DOHH2 (cell line): ENCODE measurements at regions not wholly inside any gene's neighbourhood (a gene's known extent, or its start where the extent isn't known, plus 50 kb on each side); places are given as distances from the start of the nearest gene placed in this dataset.

Source experiments
- H3F3A ChIP-seq: fragments of 200-600 bp; sonication (generic), shearing (Covaris generic); 2 replicates; pipeline ENCODE4 v1.6.0; 2016; ENCODE audit warnings: antibody characterized with exemption, mild to moderate bottlenecking; ENCODE audit not compliant: control insufficient read depth, insufficient read depth
- H3K27ac ChIP-seq: fragments of 200-600 bp; sonication (generic); 2 replicates; pipeline ENCODE4 v1.5.1; 2014; ENCODE audit warnings: low read depth, mild to moderate bottlenecking, low read length, moderate library complexity
- H3K27me3 ChIP-seq: fragments of 200-600 bp; sonication (generic); 2 replicates; pipeline ENCODE4 v1.6.1; 2014; ENCODE audit warnings: mild to moderate bottlenecking, low read length, mixed read lengths; ENCODE audit not compliant: control insufficient read depth
- H3K36me3 ChIP-seq: fragments of 200-600 bp; sonication (generic); 2 replicates; pipeline ENCODE4 v1.6.1; 2014; ENCODE audit warnings: mild to moderate bottlenecking, low read length, moderate library complexity, mixed read lengths; ENCODE audit not compliant: control insufficient read depth
- H3K4me1 ChIP-seq: fragments of 200-600 bp; sonication (generic); 2 replicates; pipeline ENCODE4 v1.6.1; 2014; ENCODE audit warnings: mild to moderate bottlenecking, low read length, mixed read lengths; ENCODE audit not compliant: control insufficient read depth
- H3K4me2 ChIP-seq: fragments of 200-600 bp; sonication (generic); 2 replicates; pipeline ENCODE4 v1.6.0; 2014; ENCODE audit warnings: mild to moderate bottlenecking, low read length, moderate library complexity
- H3K4me3 ChIP-seq: fragments of 200-600 bp; sonication (generic); 2 replicates; pipeline ENCODE4 v1.5.1; 2014; ENCODE audit warnings: mild to moderate bottlenecking, low read length, mixed read lengths
- H3K79me2 ChIP-seq: fragments of 200-600 bp; sonication (generic); 2 replicates; pipeline ENCODE4 v1.6.1; 2014; ENCODE audit warnings: mild to moderate bottlenecking, low read length, mixed read lengths; ENCODE audit not compliant: control insufficient read depth
- H3K9me2 ChIP-seq: fragments of 200-600 bp; sonication (generic); replicated peaks from 2 replicates; pipeline ENCODE4 v1.6.1; 2014; ENCODE audit warnings: mild to moderate bottlenecking, low read length, mixed read lengths; ENCODE audit not compliant: control insufficient read depth
- H3K9me3 ChIP-seq: fragments of 200-600 bp; sonication (generic); 2 replicates; pipeline ENCODE4 v1.6.1; 2014; ENCODE audit warnings: antibody characterized with exemption, low read length, mixed read lengths; ENCODE audit not compliant: control insufficient read depth, insufficient read depth
- H4K20me1 ChIP-seq: fragments of 200-600 bp; sonication (generic); 2 replicates; pipeline ENCODE4 v1.6.0; 2014; ENCODE audit warnings: low read depth, mild to moderate bottlenecking, antibody characterized with exemption, low read length, moderate library complexity; ENCODE audit not compliant: control insufficient read depth, insufficient read depth
- CTCF ChIP-seq: fragments of 200-600 bp; sonication (generic); IDR thresholded peaks from one replicate; pipeline ENCODE4 v1.5.1; 2014; ENCODE audit warnings: antibody characterized with exemption, mild to moderate bottlenecking, low read depth, low read length; ENCODE audit not compliant: poor library complexity, severe bottlenecking
- EZH2phosphoT487 ChIP-seq: fragments of 200-600 bp; sonication (generic); IDR thresholded peaks from 2 replicates; pipeline ENCODE4 v1.6.1; 2017; ENCODE audit warnings: borderline replicate concordance, mild to moderate bottlenecking, antibody characterized with exemption, low read length, moderate library complexity, mixed read lengths

GRCh38 chr5:56683281-56683680 is 132.1 kb upstream of the MAP3K1 start:
- Histone ChIP-seq H3F3A (peaks cover 4% of the 10 kb centered on the region), H3K4me2 (no peak overlapping the region), H4K20me1 (no peaks in the 10 kb centered on the region), H3K79me2 (no peaks in the 10 kb centered on the region), H3K4me3 (no peak overlapping the region), H3K9me2 (no peaks in the 10 kb centered on the region), H3K27ac (no peak overlapping the region), H3K27me3 (no peaks in the 10 kb centered on the region), H3K36me3 (no peaks in the 10 kb centered on the region), H3K9me3 (no peaks in the 10 kb centered on the region), H3K4me1 (peaks cover 46% of the 10 kb centered on the region)
- TF ChIP-seq CTCF (no peak), EZH2phosphoT487 (no peak)

GRCh38 chr5:56681346-56681745 is 134.0 kb upstream of the MAP3K1 start:
- H3K79me2 ChIP-seq, result no peaks in the 10 kb centered on the region
- H3K4me2 ChIP-seq, result no peak overlapping the region
- no peak overlapping the region for H3K4me3 ChIP-seq
- no peak overlapping the region for H3K27ac ChIP-seq
- no peak for TF ChIP-seq EZH2phosphoT487
- no peak for TF ChIP-seq CTCF
- no peaks in the 10 kb centered on the region for H3K9me2 ChIP-seq
- no peaks in the 10 kb centered on the region for H3K36me3 ChIP-seq
- no peaks in the 10 kb centered on the region for H3K9me3 ChIP-seq
- peaks cover 28% of the 10 kb centered on the region for H3K4me1 ChIP-seq
- no peaks in the 10 kb centered on the region for H3K27me3 ChIP-seq
- no peaks in the 10 kb centered on the region for H4K20me1 ChIP-seq
- no peaks in the 10 kb centered on the region; the same call in 1 of the 2 replicates for H3F3A ChIP-seq

- H4K20me1 ChIP-seq, result no peaks in the 10 kb centered on the region
- H3K9me2 ChIP-seq, result no peaks in the 10 kb centered on the region
- H3K36me3 ChIP-seq, result no peaks in the 10 kb centered on the region
- no peaks in the 10 kb centered on the region for H3K79me2 ChIP-seq
- H3F3A ChIP-seq, result no peaks in the 10 kb centered on the region
- H3K4me3 ChIP-seq, result no peak overlapping the region
- no peaks in the 10 kb centered on the region for H3K9me3 ChIP-seq
- H3K4me1 ChIP-seq, result peaks cover 22% of the 10 kb centered on the region
- H3K27ac ChIP-seq, result no peak overlapping the region
- H3K4me2 ChIP-seq, result no peak overlapping the region
- no peaks in the 10 kb centered on the region for H3K27me3 ChIP-seq
- no peak for TF ChIP-seq EZH2phosphoT487
- TF ChIP-seq CTCF, result no peak
These were observed 134.6 kb upstream of the MAP3K1 start for GRCh38 chr5:56680731-56681130.
